H1 (cell line): ENCODE measurements at regions not wholly inside any gene's neighbourhood (a gene's known extent, or its start where the extent isn't known, plus 50 kb on each side); places are given as distances from the start of the nearest gene placed in this dataset.

Experiments used
- GTF2F1 ChIP-seq: IDR thresholded peaks from 2 replicates; pipeline ENCODE4 v1.6.1; 2012; ENCODE audit warnings: low read depth, low read length, improper control_type of control experiment, borderline replicate concordance
- JUN ChIP-seq: IDR thresholded peaks from 2 replicates; pipeline ENCODE4 v1.6.1; 2011; ENCODE audit warnings: low read depth, mild to moderate bottlenecking, improper control_type of control experiment, low read length
- KDM4A ChIP-seq: IDR thresholded peaks from one replicate; pipeline ENCODE4 v1.7.1; 2012; ENCODE audit warnings: low read depth, mild to moderate bottlenecking, moderate library complexity, low read length, inconsistent platforms; ENCODE audit not compliant: severe bottlenecking
- RFX5 ChIP-seq: IDR thresholded peaks from 2 replicates; pipeline ENCODE4 v1.6.1; 2011; ENCODE audit warnings: low read depth, low read length, improper control_type of control experiment, borderline replicate concordance
- RNF2 ChIP-seq: fragments of 200-900, 300-1000 bp; sonication (generic); IDR thresholded peaks from 2 replicates; pipeline ENCODE4 v1.7.1; 2016; ENCODE audit warnings: borderline replicate concordance, low read depth, mild to moderate bottlenecking, antibody characterized with exemption, low read length; ENCODE audit not compliant: poor library complexity, severe bottlenecking; ENCODE audit errors: missing control alignments
- SIN3A ChIP-seq, 2 experiments: IDR thresholded peaks in 1 of 2; conservative IDR thresholded peaks in 1 of 2; 2 replicates each; pipeline ENCODE4 v1.6.1; 2011 to 2012; ENCODE audit warnings: low read length in 2 of 2, improper control_type of control experiment in 1 of 2, low read depth in 1 of 2, mild to moderate bottlenecking in 1 of 2
- TF ChIP-seq, protein P1 (sequence below): fragments of 300-600 bp; sonication (generic); IDR thresholded peaks from 2 replicates; pipeline ENCODE4 v1.7.1; 2012; ENCODE audit warnings: low read length, moderate library complexity, mild to moderate bottlenecking, inconsistent platforms; ENCODE audit not compliant: insufficient replicate concordance

DNA sequence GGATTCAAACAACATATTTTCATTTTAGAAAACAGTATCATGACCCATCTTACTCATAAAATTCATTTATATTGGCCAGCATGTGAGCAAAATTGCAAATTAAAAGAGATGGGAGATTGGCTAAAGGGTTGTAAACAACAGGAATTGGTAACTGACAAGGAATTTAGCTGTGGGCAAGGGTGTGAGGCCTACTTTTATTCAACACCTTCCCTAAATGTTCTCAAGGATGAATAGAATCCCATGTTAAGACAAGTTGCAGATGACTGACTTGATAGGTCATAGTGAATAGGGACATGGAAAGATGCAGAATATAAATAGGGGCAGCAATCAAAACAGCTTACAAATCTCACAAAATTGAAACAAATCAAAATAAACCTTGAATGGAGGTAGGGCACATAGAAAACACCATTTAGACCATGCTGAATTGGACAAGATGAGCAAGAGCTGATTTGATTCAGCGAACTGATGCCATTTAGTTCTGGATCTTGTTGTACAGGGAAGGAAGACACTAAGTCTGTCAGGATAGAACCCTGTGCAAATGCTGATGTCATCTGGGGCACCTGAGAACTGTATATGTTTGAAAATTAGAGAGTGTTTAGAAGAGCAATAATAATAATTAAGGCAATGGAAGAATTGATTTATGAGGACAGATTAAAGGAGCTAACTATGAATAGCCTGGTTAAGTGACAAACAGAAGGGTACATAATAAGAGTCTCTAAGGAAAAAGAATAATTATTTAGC, 509.7 kb downstream of the ZEB2 start (continued):
- TF ChIP-seq, protein P1, sequence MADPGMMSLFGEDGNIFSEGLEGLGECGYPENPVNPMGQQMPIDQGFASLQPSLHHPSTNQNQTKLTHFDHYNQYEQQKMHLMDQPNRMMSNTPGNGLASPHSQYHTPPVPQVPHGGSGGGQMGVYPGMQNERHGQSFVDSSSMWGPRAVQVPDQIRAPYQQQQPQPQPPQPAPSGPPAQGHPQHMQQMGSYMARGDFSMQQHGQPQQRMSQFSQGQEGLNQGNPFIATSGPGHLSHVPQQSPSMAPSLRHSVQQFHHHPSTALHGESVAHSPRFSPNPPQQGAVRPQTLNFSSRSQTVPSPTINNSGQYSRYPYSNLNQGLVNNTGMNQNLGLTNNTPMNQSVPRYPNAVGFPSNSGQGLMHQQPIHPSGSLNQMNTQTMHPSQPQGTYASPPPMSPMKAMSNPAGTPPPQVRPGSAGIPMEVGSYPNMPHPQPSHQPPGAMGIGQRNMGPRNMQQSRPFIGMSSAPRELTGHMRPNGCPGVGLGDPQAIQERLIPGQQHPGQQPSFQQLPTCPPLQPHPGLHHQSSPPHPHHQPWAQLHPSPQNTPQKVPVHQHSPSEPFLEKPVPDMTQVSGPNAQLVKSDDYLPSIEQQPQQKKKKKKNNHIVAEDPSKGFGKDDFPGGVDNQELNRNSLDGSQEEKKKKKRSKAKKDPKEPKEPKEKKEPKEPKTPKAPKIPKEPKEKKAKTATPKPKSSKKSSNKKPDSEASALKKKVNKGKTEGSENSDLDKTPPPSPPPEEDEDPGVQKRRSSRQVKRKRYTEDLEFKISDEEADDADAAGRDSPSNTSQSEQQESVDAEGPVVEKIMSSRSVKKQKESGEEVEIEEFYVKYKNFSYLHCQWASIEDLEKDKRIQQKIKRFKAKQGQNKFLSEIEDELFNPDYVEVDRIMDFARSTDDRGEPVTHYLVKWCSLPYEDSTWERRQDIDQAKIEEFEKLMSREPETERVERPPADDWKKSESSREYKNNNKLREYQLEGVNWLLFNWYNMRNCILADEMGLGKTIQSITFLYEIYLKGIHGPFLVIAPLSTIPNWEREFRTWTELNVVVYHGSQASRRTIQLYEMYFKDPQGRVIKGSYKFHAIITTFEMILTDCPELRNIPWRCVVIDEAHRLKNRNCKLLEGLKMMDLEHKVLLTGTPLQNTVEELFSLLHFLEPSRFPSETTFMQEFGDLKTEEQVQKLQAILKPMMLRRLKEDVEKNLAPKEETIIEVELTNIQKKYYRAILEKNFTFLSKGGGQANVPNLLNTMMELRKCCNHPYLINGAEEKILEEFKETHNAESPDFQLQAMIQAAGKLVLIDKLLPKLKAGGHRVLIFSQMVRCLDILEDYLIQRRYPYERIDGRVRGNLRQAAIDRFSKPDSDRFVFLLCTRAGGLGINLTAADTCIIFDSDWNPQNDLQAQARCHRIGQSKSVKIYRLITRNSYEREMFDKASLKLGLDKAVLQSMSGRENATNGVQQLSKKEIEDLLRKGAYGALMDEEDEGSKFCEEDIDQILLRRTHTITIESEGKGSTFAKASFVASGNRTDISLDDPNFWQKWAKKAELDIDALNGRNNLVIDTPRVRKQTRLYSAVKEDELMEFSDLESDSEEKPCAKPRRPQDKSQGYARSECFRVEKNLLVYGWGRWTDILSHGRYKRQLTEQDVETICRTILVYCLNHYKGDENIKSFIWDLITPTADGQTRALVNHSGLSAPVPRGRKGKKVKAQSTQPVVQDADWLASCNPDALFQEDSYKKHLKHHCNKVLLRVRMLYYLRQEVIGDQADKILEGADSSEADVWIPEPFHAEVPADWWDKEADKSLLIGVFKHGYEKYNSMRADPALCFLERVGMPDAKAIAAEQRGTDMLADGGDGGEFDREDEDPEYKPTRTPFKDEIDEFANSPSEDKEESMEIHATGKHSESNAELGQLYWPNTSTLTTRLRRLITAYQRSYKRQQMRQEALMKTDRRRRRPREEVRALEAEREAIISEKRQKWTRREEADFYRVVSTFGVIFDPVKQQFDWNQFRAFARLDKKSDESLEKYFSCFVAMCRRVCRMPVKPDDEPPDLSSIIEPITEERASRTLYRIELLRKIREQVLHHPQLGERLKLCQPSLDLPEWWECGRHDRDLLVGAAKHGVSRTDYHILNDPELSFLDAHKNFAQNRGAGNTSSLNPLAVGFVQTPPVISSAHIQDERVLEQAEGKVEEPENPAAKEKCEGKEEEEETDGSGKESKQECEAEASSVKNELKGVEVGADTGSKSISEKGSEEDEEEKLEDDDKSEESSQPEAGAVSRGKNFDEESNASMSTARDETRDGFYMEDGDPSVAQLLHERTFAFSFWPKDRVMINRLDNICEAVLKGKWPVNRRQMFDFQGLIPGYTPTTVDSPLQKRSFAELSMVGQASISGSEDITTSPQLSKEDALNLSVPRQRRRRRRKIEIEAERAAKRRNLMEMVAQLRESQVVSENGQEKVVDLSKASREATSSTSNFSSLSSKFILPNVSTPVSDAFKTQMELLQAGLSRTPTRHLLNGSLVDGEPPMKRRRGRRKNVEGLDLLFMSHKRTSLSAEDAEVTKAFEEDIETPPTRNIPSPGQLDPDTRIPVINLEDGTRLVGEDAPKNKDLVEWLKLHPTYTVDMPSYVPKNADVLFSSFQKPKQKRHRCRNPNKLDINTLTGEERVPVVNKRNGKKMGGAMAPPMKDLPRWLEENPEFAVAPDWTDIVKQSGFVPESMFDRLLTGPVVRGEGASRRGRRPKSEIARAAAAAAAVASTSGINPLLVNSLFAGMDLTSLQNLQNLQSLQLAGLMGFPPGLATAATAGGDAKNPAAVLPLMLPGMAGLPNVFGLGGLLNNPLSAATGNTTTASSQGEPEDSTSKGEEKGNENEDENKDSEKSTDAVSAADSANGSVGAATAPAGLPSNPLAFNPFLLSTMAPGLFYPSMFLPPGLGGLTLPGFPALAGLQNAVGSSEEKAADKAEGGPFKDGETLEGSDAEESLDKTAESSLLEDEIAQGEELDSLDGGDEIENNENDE = no peak
- TF ChIP-seq JUN = no peak
- TF ChIP-seq SIN3A (conservative IDR thresholded peaks at IDR 0.05 in 1 of 2, IDR thresholded peaks at IDR 0.05 in 1 of 2; ENCODE audit: low read depth in 1 of 2, low read length in 2 of 2) = no peak
- TF ChIP-seq RNF2 = no peak
- TF ChIP-seq RFX5 = no peak
- no peak for TF ChIP-seq GTF2F1
- TF ChIP-seq KDM4A = no peak
